Memory B cell (primary cell): ENCODE measurements at regions not wholly inside any gene's neighbourhood (a gene's known extent, or its start where the extent isn't known, plus 50 kb on each side); places are given as distances from the start of the nearest gene placed in this dataset.

Experiments used
- ATAC-seq: fragments of 150-1000 bp; cut with Tn5 transposase; 2 replicates; pipeline ENCODE4 v1.10.0; 2021; ENCODE audit warnings: low read depth, mild to moderate bottlenecking, moderate library complexity
- DNase-seq, 2 donors: peaks; one replicate each; pipeline ENCODE4 v3.0.0; 2022; ENCODE audit warnings: low spot score in 2 of 2
- H3K27ac Mint-ChIP-seq: one replicate; pipeline ENCODE4 v1.8.0; 2022; ENCODE audit warnings: mild to moderate bottlenecking, moderate library complexity, mixed read lengths
- H3K27me3 Mint-ChIP-seq: one replicate; pipeline ENCODE4 v1.8.0; 2022; ENCODE audit warnings: mixed read lengths
- H3K36me3 Mint-ChIP-seq: one replicate; pipeline ENCODE4 v1.8.0; 2022; ENCODE audit warnings: mild to moderate bottlenecking, mixed read lengths
- H3K4me1 Mint-ChIP-seq: one replicate; pipeline ENCODE4 v1.8.0; 2022; ENCODE audit warnings: mixed read lengths
- H3K4me3 Mint-ChIP-seq: one replicate; pipeline ENCODE4 v1.8.0; 2022; ENCODE audit warnings: mild to moderate bottlenecking, moderate library complexity, mixed read lengths
- H3K9me3 Mint-ChIP-seq: one replicate; pipeline ENCODE4 v1.8.0; 2022; ENCODE audit warnings: mixed read lengths

GRCh38 chr4:32135642-32136041, 1415.5 kb downstream of the PCDH7 start:
- DNase-seq (no peak), ATAC-seq (no peak)
- Mint-ChIP-seq H3K27me3 (no peaks in the 10 kb centered on the region), H3K9me3 (peaks cover 5% of the 10 kb centered on the region), H3K4me1 (no peaks in the 10 kb centered on the region), H3K27ac (no peak overlapping the region), H3K36me3 (no peaks in the 10 kb centered on the region), H3K4me3 (no peak overlapping the region)

GRCh38 chr4:32136081-32136787, 1416.1 kb downstream of the PCDH7 start:
- no peak for ATAC-seq
- no peaks in the 10 kb centered on the region for H3K27me3 Mint-ChIP-seq
- H3K4me1 Mint-ChIP-seq = no peaks in the 10 kb centered on the region
- H3K4me3 Mint-ChIP-seq = no peak overlapping the region
- H3K27ac Mint-ChIP-seq = no peak overlapping the region
- H3K36me3 Mint-ChIP-seq = no peaks in the 10 kb centered on the region
- H3K9me3 Mint-ChIP-seq = peaks cover 5% of the 10 kb centered on the region
- no peak for DNase-seq

- no peak for ATAC-seq
- Mint-ChIP-seq H3K4me1 (no peaks in the 10 kb centered on the region), H3K36me3 (no peaks in the 10 kb centered on the region), H3K27me3 (no peaks in the 10 kb centered on the region), H3K4me3 (no peak overlapping the region), H3K27ac (no peak overlapping the region), H3K9me3 (peaks cover 2% of the 10 kb centered on the region)
- DNase-seq = no peak
These were observed 1420.5 kb downstream of the PCDH7 start for GRCh38 chr4:32140636-32141035.

- H3K4me1 Mint-ChIP-seq = no peaks in the 10 kb centered on the region
- ATAC-seq = no peak
- peaks cover 2% of the 10 kb centered on the region for H3K9me3 Mint-ChIP-seq
- no peak for DNase-seq
- H3K27ac Mint-ChIP-seq = no peak overlapping the region
- no peaks in the 10 kb centered on the region for H3K36me3 Mint-ChIP-seq
- H3K27me3 Mint-ChIP-seq = no peaks in the 10 kb centered on the region
- no peak overlapping the region for H3K4me3 Mint-ChIP-seq
These were observed 1421.9 kb downstream of the PCDH7 start for GRCh38 chr4:32142075-32142474.

GRCh38 chr4:32145987-32146386, 1425.8 kb downstream of the PCDH7 start:
- Mint-ChIP-seq H3K36me3 (no peaks in the 10 kb centered on the region), H3K27ac (no peak overlapping the region), H3K4me1 (no peaks in the 10 kb centered on the region), H3K9me3 (peaks cover 1% of the 10 kb centered on the region), H3K4me3 (no peak overlapping the region), H3K27me3 (no peaks in the 10 kb centered on the region)
- no peak for ATAC-seq
- no peak for DNase-seq

- no peak overlapping the region for H3K27ac Mint-ChIP-seq
- DNase-seq = no peak
These were observed 1427.4 kb downstream of the PCDH7 start for GRCh38 chr4:32147446-32148085.

GRCh38 chr4:32148111-32148666, 1428.0 kb downstream of the PCDH7 start:
- H3K4me1 Mint-ChIP-seq = no peaks in the 10 kb centered on the region
- DNase-seq (no peak), ATAC-seq (no peak)
- H3K9me3 Mint-ChIP-seq = peaks cover 2% of the 10 kb centered on the region
- H3K27me3 Mint-ChIP-seq = no peaks in the 10 kb centered on the region
- no peak overlapping the region for H3K27ac Mint-ChIP-seq
- no peaks in the 10 kb centered on the region for H3K36me3 Mint-ChIP-seq
- no peak overlapping the region for H3K4me3 Mint-ChIP-seq

More at GRCh38 chr4:32147446-32148085, 1427.4 kb downstream of the PCDH7 start:
- Mint-ChIP-seq H3K4me3 (no peak overlapping the region), H3K27me3 (no peaks in the 10 kb centered on the region), H3K36me3 (no peaks in the 10 kb centered on the region), H3K9me3 (peaks cover 1% of the 10 kb centered on the region), H3K4me1 (no peaks in the 10 kb centered on the region)
- no peak for ATAC-seq

- no peak overlapping the region for H3K27ac Mint-ChIP-seq
- no peaks in the 10 kb centered on the region for H3K4me1 Mint-ChIP-seq
- no peaks in the 10 kb centered on the region for H3K36me3 Mint-ChIP-seq
- no peak for DNase-seq
- H3K9me3 Mint-ChIP-seq = peaks cover 9% of the 10 kb centered on the region
- ATAC-seq = no peak
- H3K4me3 Mint-ChIP-seq = no peak overlapping the region
- H3K27me3 Mint-ChIP-seq = no peaks in the 10 kb centered on the region
These were observed 1438.8 kb downstream of the PCDH7 start for GRCh38 chr4:32158961-32159360.

- no peaks in the 10 kb centered on the region for H3K27me3 Mint-ChIP-seq
- peaks cover 6% of the 10 kb centered on the region for H3K9me3 Mint-ChIP-seq
- DNase-seq (no peak), ATAC-seq (no peak)
- H3K27ac Mint-ChIP-seq = no peak overlapping the region
- H3K4me1 Mint-ChIP-seq = no peaks in the 10 kb centered on the region
- H3K4me3 Mint-ChIP-seq = no peak overlapping the region
- no peaks in the 10 kb centered on the region for H3K36me3 Mint-ChIP-seq
These were observed 1441.2 kb downstream of the PCDH7 start for GRCh38 chr4:32161392-32161791.

GRCh38 chr4:32163125-32163524, 1443.0 kb downstream of the PCDH7 start:
- H3K27me3 Mint-ChIP-seq = no peaks in the 10 kb centered on the region
- no peak for ATAC-seq

GRCh38 chr4:32169841-32170240, 1449.7 kb downstream of the PCDH7 start:
- H3K9me3 Mint-ChIP-seq = peaks cover 7% of the 10 kb centered on the region
- no peak for DNase-seq

More at GRCh38 chr4:32163125-32163524, 1443.0 kb downstream of the PCDH7 start:
- Mint-ChIP-seq H3K9me3 (peaks cover 3% of the 10 kb centered on the region), H3K36me3 (no peaks in the 10 kb centered on the region), H3K4me3 (no peak overlapping the region), H3K27ac (no peak overlapping the region), H3K4me1 (no peaks in the 10 kb centered on the region)
- DNase-seq = no peak

GRCh38 chr4:32172086-32172485, 1451.9 kb downstream of the PCDH7 start:
- no peaks in the 10 kb centered on the region for H3K36me3 Mint-ChIP-seq
- H3K4me3 Mint-ChIP-seq = no peak overlapping the region
- no peaks in the 10 kb centered on the region for H3K27me3 Mint-ChIP-seq
- no peak for DNase-seq
- H3K9me3 Mint-ChIP-seq = peaks cover 10% of the 10 kb centered on the region
- no peaks in the 10 kb centered on the region for H3K4me1 Mint-ChIP-seq
- no peak overlapping the region for H3K27ac Mint-ChIP-seq
- no peak for ATAC-seq

More at GRCh38 chr4:32169841-32170240, 1449.7 kb downstream of the PCDH7 start:
- Mint-ChIP-seq H3K4me1 (no peaks in the 10 kb centered on the region), H3K36me3 (no peaks in the 10 kb centered on the region), H3K27ac (no peak overlapping the region), H3K4me3 (no peak overlapping the region), H3K27me3 (no peaks in the 10 kb centered on the region)
- no peak for ATAC-seq

GRCh38 chr4:32172761-32173160, 1452.6 kb downstream of the PCDH7 start:
- no peak overlapping the region for H3K4me3 Mint-ChIP-seq
- DNase-seq (no peak), ATAC-seq (no peak)
- H3K27me3 Mint-ChIP-seq = no peaks in the 10 kb centered on the region
- peaks cover 11% of the 10 kb centered on the region for H3K9me3 Mint-ChIP-seq
- no peaks in the 10 kb centered on the region for H3K4me1 Mint-ChIP-seq
- no peak overlapping the region for H3K27ac Mint-ChIP-seq
- no peaks in the 10 kb centered on the region for H3K36me3 Mint-ChIP-seq

GRCh38 chr4:32180086-32180485, 1459.9 kb downstream of the PCDH7 start:
- Mint-ChIP-seq H3K4me3 (no peak overlapping the region), H3K4me1 (no peaks in the 10 kb centered on the region), H3K9me3 (peaks cover 12% of the 10 kb centered on the region), H3K36me3 (no peaks in the 10 kb centered on the region), H3K27me3 (no peaks in the 10 kb centered on the region), H3K27ac (no peak overlapping the region)
- DNase-seq (no peak), ATAC-seq (no peak)
